HG03469 (cell line): ENCODE measurements at regions not wholly inside any gene's neighbourhood (a gene's known extent, or its start where the extent isn't known, plus 50 kb on each side); places are given as distances from the start of the nearest gene placed in this dataset.

Experiments used
- ATAC-seq: cut with Tn5 transposase; IDR thresholded peaks from one replicate; pipeline ENCODE4 v1.9.1; 2021; ENCODE audit warnings: mild to moderate bottlenecking, moderate library complexity, moderate number of reproducible peaks; ENCODE audit not compliant: unreplicated experiment

- no peak for ATAC-seq
Measured at GRCh38 chr20:41811456-41811855, 193.3 kb upstream of the CHD6 start.

GRCh38 chr20:41800040-41800439 lies 181.9 kb upstream of the CHD6 start:
- ATAC-seq = no peak

DNA sequence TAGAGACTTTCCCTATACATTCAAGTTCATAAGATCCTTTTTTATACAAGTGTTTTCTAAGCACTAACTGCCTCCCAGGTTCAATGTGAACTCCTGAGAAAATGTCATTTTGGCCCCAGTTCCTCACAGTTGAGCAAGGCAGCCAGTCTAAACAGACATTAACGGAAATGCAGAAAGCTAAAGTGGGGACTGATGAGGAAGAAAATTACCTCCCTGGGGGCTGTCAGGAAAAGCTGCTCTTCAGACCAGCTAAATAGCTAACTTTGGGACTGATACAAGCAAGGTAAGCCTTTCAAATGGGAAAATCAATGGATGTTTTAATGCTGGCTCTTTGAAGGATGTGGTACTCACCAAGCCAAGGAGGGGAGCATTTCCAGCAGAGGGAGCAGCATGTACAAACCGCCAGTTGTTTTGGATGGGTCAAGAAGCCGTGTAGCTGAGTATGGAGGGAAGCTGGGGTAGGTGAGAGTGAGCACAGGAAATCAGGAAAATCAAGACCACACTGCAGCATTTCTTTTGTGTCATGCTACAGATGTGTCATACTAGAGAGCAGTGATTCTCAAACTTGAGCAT lies 180.8 kb upstream of the CHD6 start:
- ATAC-seq = no peak

GRCh38 chr20:41786158-41786557 lies 168.0 kb upstream of the CHD6 start:
- ATAC-seq = no peak

DNA sequence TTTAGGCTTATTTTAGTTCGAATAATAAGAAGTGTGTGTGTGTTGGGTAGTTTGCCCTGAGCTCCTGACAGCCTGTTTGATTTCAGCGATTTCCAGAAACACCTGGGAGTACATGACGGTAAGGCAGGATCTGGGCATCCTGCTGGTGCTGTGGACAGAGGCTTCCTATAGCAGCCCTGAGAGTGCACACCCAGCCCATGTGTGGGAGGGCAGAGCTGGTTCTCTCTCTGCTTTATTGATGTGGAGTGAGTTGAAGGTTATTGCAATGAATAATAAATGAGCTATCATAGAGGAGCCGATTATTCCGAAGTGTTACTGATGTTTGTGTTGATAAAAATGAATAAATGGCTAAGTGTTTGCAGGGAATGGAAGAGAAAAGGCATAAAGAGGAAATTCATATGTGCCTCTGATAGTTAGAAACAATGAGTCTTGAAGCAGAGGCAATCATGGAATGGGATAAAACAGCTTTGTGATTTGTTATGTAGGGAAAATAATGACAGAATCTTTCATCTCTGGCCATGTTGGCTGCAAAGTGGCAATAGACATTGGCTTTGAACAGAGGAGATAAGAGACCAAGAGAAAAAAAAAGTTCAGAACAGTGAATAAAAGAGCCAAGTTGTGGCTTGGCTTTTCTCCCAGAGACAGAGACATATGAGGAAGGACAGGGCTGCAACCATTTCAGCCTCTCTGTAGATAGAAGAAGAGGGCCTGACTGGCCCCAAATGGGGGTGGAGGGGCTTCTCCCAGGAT lies 166.2 kb upstream of the CHD6 start:
- no peak for ATAC-seq

- no peak for ATAC-seq
Measured at GRCh38 chr20:41783423-41784208, 165.4 kb upstream of the CHD6 start.

GRCh38 chr20:41782730-41783406 lies 164.7 kb upstream of the CHD6 start:
- ATAC-seq = no peak

- ATAC-seq = no peak
Measured at GRCh38 chr20:41782255-41782654, 164.1 kb upstream of the CHD6 start.

DNA sequence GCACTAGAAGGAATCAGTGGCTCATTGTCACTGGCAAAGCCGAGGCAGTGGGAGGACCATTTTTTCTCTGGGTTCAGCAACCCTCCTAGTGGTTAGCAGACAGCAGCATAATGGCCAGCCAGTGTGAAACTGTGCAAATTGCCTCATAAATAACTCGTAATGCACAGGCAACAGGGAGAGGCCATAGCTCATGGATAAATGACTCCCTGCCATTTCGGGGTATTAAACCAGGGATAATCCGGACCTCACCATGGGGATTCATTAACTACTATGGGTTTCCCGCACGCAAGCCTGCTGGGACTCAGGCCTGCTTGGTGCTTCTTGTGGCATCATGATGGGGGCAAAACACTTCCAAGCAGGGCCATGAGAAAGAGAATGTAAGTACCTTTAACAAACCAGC lies 158.2 kb upstream of the CHD6 start:
- no peak for ATAC-seq

- no peak for ATAC-seq
Measured at GRCh38 chr20:41774291-41774690, 156.1 kb upstream of the CHD6 start.

DNA sequence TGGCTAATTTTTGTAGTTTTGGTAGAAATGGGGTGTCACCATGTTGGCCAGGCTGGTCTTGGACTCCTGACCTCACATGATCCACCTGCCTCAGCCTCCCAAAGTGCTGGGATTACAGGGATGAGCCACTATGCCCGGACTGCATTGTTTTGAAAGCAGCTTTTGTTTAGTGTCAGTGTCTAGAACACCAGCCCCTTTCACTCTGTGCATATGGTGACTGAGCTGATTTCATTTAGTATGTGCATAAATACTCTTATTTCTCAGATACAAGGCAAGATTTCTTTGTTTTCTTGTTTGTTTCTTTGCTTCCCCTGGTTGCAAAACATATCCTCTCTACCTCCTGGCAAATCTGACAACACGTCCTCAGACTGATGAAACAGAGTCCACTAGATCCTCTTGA lies 152.8 kb upstream of the CHD6 start:
- ATAC-seq = no peak

GRCh38 chr20:41770427-41770826 lies 152.2 kb upstream of the CHD6 start:
- ATAC-seq = no peak

DNA sequence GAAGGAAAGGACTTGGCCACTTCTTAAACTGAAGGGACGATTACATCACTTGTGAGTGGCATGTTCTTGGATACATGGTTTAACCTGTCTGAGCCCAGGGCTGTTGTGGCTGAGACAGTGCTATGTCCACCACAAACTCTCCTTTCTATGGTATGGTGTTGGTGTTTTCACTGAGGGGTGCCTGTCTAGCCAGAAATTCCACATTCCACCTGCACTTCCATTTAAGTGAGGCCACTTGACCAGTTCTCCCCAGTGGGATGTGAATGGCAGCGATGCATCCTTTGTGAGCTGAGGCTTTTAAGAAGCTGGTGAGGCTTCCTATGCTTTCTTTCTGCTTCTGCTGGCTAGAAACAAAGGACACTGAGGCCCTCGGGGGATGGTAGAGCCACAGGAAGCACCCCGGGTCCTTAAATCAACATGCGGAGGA lies 151.4 kb upstream of the CHD6 start:
- ATAC-seq = no peak

DNA sequence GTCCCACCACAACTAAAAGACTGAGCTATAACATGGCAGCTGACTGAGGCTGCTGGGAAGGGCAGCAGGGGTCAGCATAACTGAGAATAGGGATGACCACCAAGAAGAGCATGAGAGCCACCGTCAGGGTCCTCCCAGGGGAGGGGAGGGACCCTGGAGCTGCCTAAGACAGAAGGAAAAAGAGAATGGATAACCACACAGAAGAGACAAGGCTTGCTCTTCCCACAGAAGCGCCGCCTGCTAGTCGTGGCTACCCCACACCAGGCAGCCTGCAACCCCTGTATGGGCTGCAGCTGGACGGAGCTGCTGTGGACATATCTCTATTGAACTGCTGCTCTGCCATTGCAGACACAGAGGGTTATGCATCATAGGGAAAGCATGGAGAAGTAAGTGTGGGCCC lies 132.0 kb upstream of the CHD6 start:
- ATAC-seq = no peak

GRCh38 chr20:41748756-41749582 lies 130.8 kb upstream of the CHD6 start:
- ATAC-seq = no peak

DNA sequence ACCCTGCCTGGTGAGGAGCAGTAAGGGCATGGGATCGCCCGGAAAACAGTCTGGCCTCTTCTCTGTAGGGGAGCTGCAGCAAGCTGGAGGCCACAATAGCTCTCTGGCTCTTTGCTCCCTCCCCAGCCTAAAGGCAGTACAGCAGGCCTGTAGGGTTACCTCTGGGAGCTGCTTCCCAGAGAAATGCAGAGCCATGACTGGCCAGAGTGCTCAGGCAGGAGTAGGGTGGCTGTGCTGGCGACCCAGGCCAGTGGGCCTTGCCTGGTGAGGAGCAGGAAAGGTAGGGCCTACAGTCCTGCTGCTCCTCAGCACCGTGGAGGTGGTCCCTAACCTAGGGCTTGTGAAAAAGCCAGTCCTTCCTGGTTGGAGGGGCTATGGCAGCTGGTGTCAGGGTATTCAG lies 129.9 kb upstream of the CHD6 start:
- ATAC-seq = no peak

GRCh38 chr20:41747226-41747625 lies 129.0 kb upstream of the CHD6 start:
- ATAC-seq = no peak

DNA sequence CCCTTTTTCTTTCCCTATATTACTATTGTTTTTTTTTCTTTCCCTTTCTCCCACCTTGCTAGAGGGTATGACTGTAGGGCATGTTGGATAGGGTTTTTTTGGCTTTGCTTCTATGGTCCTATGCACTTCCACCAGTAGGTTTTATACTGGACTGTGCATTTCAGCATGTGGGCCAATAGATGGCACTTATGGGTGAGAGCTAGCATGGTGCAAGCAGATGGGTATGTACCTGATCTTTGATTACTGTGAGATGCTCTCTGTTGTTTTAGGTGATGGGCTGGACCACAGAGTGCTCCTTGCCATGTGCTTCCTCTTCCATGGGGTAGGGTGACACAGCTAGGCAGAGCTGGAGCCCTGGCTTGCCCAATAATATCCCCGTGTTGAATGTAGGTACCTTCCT lies 128.5 kb upstream of the CHD6 start:
- no peak for ATAC-seq

- peak; percentile 50 for ATAC-seq
Measured at GRCh38 chr20:41738604-41739206, 120.5 kb upstream of the CHD6 start.

DNA sequence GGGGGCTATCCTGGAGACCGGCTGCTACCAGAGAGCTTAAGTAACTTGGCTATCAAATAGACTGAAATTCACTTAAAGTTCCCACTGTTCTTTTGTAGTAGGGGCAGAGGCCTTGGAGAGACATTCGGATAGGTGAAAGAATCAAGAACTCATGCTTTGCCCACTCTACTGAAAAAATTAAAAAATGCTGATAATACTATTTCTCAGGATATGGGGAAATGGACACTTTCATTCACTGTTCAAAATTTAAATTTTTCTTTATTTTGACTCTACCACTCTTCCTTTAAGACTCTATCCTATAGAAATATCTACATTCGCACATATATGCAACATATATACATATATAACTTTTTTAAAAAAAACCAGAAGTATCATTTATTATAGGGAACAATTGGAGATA lies 117.8 kb upstream of the CHD6 start:
- no peak for ATAC-seq
